ENCODE measurements at regions not wholly inside any gene's neighbourhood (a gene's known extent, or its start where the extent isn't known, plus 50 kb on each side); places are given as distances from the start of the nearest gene placed in this dataset.
"Not testable (repeated sequence)": the region's sequence is repeated elsewhere in the genome, so short reads cannot be mapped to it uniquely, and the experiment has no call there.

- TF ChIP-seq POLR2A (IDR thresholded peaks at IDR 0.05; ENCODE audit: low read depth, low read length); TAF1 (IDR thresholded peaks at IDR 0.05; ENCODE audit: borderline replicate concordance, low read depth, low read length); BRCA1 (IDR thresholded peaks at IDR 0.05; ENCODE audit: low read depth, low read length); EED (IDR thresholded peaks at IDR 0.05; ENCODE audit: low read depth); FOXM1 (IDR thresholded peaks at IDR 0.05; ENCODE audit: low read depth, low read length); EZH2 (IDR thresholded peaks at IDR 0.05; ENCODE audit: borderline replicate concordance, control insufficient read depth, low read depth, low read length); SUZ12 (IDR thresholded peaks at IDR 0.05; ENCODE audit: unreplicated experiment); SMAD1 (IDR thresholded peaks at IDR 0.05; ENCODE audit: low read depth, partially characterized antibody); REST (IDR thresholded peaks at IDR 0.05; ENCODE audit: low read depth, low read length); EP300 (IDR thresholded peaks at IDR 0.05; ENCODE audit: borderline replicate concordance in 1 of 2, control insufficient read depth in 1 of 2, low read depth in 2 of 2, low read length in 2 of 2); POLR2AphosphoS5 (IDR thresholded peaks at IDR 0.05; ENCODE audit: low read length); E4F1 (IDR thresholded peaks at IDR 0.05; ENCODE audit: borderline replicate concordance, partially characterized antibody): not testable (repeated sequence)
- TF ChIP-seq, protein P1, sequence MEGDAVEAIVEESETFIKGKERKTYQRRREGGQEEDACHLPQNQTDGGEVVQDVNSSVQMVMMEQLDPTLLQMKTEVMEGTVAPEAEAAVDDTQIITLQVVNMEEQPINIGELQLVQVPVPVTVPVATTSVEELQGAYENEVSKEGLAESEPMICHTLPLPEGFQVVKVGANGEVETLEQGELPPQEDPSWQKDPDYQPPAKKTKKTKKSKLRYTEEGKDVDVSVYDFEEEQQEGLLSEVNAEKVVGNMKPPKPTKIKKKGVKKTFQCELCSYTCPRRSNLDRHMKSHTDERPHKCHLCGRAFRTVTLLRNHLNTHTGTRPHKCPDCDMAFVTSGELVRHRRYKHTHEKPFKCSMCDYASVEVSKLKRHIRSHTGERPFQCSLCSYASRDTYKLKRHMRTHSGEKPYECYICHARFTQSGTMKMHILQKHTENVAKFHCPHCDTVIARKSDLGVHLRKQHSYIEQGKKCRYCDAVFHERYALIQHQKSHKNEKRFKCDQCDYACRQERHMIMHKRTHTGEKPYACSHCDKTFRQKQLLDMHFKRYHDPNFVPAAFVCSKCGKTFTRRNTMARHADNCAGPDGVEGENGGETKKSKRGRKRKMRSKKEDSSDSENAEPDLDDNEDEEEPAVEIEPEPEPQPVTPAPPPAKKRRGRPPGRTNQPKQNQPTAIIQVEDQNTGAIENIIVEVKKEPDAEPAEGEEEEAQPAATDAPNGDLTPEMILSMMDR (IDR thresholded peaks at IDR 0.05 in 2 of 3, conservative IDR thresholded peaks at IDR 0.05 in 1 of 3; ENCODE audit: control insufficient read depth in 2 of 3, extremely low read depth in 1 of 3, insufficient read depth in 1 of 3, low read depth in 3 of 3, low read length in 3 of 3) = not testable (repeated sequence)
- TF ChIP-seq, protein P2, sequence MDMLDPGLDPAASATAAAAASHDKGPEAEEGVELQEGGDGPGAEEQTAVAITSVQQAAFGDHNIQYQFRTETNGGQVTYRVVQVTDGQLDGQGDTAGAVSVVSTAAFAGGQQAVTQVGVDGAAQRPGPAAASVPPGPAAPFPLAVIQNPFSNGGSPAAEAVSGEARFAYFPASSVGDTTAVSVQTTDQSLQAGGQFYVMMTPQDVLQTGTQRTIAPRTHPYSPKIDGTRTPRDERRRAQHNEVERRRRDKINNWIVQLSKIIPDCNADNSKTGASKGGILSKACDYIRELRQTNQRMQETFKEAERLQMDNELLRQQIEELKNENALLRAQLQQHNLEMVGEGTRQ (IDR thresholded peaks at IDR 0.05; ENCODE audit: borderline replicate concordance, low read depth, low read length) = not testable (repeated sequence)
These were observed 57.8 kb upstream of the N4BP3 start for GRCh38 chr5:178055536-178055935.

Data from GM12878 (cell line).